ENCODE measurements at regions not wholly inside any gene's neighbourhood (a gene's known extent, or its start where the extent isn't known, plus 50 kb on each side); places are given as distances from the start of the nearest gene placed in this dataset.

DNA sequence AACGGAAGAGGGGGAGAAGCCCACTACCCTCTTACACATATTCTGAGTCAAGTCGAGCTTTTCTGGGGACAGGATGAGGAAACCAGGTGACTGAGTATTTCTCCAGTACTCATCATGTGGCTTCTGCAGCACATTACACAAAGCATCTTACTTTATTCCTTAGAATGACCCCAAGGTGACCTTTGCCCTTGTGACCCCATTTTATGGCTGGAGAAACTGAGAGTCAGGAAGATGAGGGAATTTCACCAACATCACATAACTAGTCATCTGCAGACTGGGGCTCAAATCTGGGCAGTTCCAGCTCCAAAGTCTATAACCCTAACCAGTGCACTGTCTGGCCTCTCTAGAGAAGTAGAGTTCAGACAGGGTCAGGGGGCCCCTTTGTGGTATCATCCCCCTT lies 707.0 kb downstream of the UQCRFS1 start:
- Histone ChIP-seq H3K9me3 (no peaks in the 10 kb centered on the region), H3K36me3 (no peaks in the 10 kb centered on the region), H3K9ac (ENCODE audit: low read depth in 2 of 2, low read length in 2 of 2) (no peak overlapping the region), H3K27me3 (no peaks in the 10 kb centered on the region), H3K4me3 (no peak overlapping the region), H3K27ac (no peak overlapping the region), H3K4me1 (no peaks in the 10 kb centered on the region)
- no peak for DNase-seq
- TF ChIP-seq CTCF (IDR thresholded peaks at IDR 0.05) = no peak
- intact Hi-C loops (cut with DNase I) = no loop called here

DNA sequence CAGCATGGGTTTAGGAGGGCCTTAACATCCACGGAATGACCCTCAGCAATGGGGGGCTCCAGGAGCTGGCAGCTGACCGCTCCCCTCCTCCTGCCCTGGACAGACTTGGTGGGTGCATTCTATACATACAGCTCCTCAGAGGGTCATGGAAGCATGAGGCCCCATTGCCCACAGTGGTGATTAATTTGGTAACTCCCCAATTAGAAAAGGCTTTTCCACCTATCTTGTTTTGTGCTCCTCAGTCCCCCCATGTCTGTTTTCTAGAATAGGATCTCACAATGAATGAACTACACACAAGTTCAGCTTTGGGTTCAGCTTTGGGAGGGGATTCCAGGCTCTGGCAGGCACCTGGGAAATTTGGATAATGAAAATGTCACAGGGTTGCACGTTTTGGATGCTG lies 707.8 kb downstream of the UQCRFS1 start:
- Histone ChIP-seq H3K4me3 (no peak overlapping the region), H3K9ac (ENCODE audit: low read depth in 2 of 2, low read length in 2 of 2) (no peak overlapping the region), H3K36me3 (no peaks in the 10 kb centered on the region), H3K27me3 (no peaks in the 10 kb centered on the region), H3K27ac (no peak overlapping the region), H3K4me1 (no peaks in the 10 kb centered on the region), H3K9me3 (no peaks in the 10 kb centered on the region)
- no peak for TF ChIP-seq CTCF (IDR thresholded peaks at IDR 0.05)
- intact Hi-C loops (cut with DNase I) = no loop called here
- DNase-seq = no peak

DNA sequence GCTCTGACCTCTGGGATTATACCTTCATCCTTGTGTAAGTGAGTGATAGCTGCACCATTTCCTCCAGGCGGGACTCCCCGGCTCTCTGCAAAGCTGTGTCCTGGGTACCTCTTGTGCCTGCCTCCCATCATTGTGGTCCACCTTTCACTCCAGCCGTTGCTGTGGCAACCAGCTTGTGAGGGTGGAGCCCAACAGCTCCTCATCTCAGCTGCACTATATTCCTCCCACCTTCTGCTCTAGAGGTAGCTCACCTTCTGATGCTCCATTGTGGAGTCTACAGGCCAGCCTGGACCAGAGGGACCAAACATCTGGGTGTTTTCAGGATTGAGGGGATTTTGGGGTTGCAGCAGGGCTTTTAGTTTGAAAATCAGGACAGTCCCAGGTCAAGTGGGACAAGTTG lies 708.2 kb downstream of the UQCRFS1 start:
- Histone ChIP-seq H3K9me3 (no peaks in the 10 kb centered on the region), H3K9ac (ENCODE audit: low read depth in 2 of 2, low read length in 2 of 2) (no peak overlapping the region), H3K36me3 (no peaks in the 10 kb centered on the region), H3K27ac (no peak overlapping the region), H3K4me3 (no peak overlapping the region), H3K27me3 (no peaks in the 10 kb centered on the region), H3K4me1 (no peaks in the 10 kb centered on the region)
- DNase-seq = no peak
- no peak for TF ChIP-seq CTCF (IDR thresholded peaks at IDR 0.05)
- intact Hi-C loops (cut with DNase I) = no loop called here

DNA sequence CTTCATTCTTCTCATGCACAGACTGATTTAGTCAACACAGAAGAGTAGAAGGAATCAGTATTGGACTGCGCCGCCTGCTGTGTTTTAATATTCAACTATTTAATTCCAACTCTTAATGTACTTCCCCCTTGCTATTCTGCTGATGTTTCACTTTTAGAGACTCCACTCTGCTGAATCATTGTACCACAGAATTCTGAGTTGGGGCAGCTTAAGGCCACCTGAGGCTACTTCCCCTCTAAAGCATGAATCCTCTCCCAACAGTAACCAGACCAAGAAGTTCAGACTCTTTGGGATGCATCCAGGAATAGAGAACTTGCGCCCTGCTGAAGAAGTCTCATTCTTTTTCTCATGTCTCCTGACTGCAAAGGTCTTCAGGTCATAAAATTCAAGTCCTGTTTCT lies 708.8 kb downstream of the UQCRFS1 start:
- no peaks in the 10 kb centered on the region for H3K4me1 ChIP-seq
- no peak overlapping the region for H3K4me3 ChIP-seq
- H3K27ac ChIP-seq = no peak overlapping the region
- TF ChIP-seq CTCF (IDR thresholded peaks at IDR 0.05) = no peak
- no peaks in the 10 kb centered on the region for H3K27me3 ChIP-seq
- no peak overlapping the region for H3K9ac ChIP-seq (ENCODE audit: low read depth in 2 of 2, low read length in 2 of 2)
- intact Hi-C loops (cut with DNase I) = no loop called here
- H3K9me3 ChIP-seq = no peaks in the 10 kb centered on the region
- DNase-seq = no peak
- H3K36me3 ChIP-seq = no peaks in the 10 kb centered on the region

DNA sequence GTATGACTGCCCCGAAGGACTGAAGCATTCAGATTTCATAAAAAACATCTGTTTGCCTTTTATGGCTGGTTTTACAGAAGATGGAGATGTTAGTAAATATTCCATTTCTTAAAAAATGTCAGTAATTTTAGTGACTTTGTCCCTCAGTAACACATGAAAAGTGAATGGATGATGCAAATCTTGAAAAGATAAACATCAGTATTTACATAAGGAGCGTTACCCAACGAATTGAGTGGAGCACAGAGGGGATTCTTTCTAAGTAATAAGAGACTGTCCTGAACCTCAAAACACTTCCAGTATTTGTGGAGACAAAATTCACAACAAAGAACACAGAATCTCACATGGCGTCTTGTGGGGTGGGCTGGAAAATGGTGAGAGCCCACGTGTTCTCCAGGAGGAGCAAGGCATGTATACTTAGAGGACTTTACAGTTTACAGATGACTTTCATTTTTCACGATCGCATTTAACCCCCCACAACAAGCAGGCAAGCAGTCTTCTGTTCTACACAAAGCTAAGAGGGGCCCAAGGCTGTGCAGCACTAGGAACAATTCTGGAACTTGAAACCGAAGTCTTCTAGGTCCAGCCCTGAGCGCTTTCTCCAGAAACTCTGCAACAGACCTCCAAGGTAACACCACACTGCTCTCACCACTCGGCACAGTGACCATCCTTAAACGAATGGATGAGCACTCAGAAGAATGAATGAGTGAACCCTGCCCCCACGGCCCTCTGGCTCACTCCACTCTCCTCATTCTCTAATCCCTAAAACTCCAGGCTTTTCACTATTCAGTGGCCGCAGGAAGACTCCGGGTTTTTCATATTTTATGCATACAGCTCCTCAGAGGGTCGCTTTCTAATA lies 709.8 kb downstream of the UQCRFS1 start:
- Histone ChIP-seq H3K4me1 (no peaks in the 10 kb centered on the region), H3K27ac (no peak overlapping the region), H3K27me3 (no peaks in the 10 kb centered on the region), H3K9ac (ENCODE audit: low read depth in 2 of 2, low read length in 2 of 2) (no peak overlapping the region), H3K9me3 (no peaks in the 10 kb centered on the region), H3K36me3 (no peaks in the 10 kb centered on the region), H3K4me3 (no peak overlapping the region)
- intact Hi-C loops (cut with DNase I) = no loop called here
- no peak for DNase-seq
- no peak for TF ChIP-seq CTCF (IDR thresholded peaks at IDR 0.05)
